Epithelial cell of esophagus (primary cell): ENCODE measurements at regions not wholly inside any gene's neighbourhood (a gene's known extent, or its start where the extent isn't known, plus 50 kb on each side); places are given as distances from the start of the nearest gene placed in this dataset.

Experiments
- DNase-seq: peaks from one replicate; pipeline ENCODE4 v3.0.0; 2010; ENCODE audit warnings: low read depth
- H3K4me3 ChIP-seq: 2 replicates; pipeline ENCODE4 v1.5.1; 2011; ENCODE audit warnings: mild to moderate bottlenecking, low read length, control low read depth
- CTCF ChIP-seq: IDR thresholded peaks from 2 replicates; pipeline ENCODE4 v1.5.1; 2011; ENCODE audit warnings: low read depth, mild to moderate bottlenecking, low read length, control low read depth, inconsistent platforms; ENCODE audit not compliant: insufficient read depth; ENCODE audit errors: missing control alignments

- TF ChIP-seq CTCF = no peak
- no peak for DNase-seq
- H3K4me3 ChIP-seq = no peak overlapping the region
Observed at GRCh38 chr10:131646551-131647525, 254.0 kb upstream of the PPP2R2D start.

- DNase-seq = no peak
- TF ChIP-seq CTCF = no peak
- H3K4me3 ChIP-seq = no peak overlapping the region
Observed at GRCh38 chr10:131647789-131648188, 253.0 kb upstream of the PPP2R2D start.

GRCh38 chr10:131648386-131649020, 252.3 kb upstream of the PPP2R2D start:
- TF ChIP-seq CTCF = no peak
- DNase-seq = no peak
- H3K4me3 ChIP-seq = no peak overlapping the region

- TF ChIP-seq CTCF = no peak
- no peak overlapping the region for H3K4me3 ChIP-seq
- no peak for DNase-seq
Observed at GRCh38 chr10:131649617-131650016, 251.2 kb upstream of the PPP2R2D start.

GRCh38 chr10:131650169-131650705, 250.6 kb upstream of the PPP2R2D start:
- no peak for DNase-seq
- no peak overlapping the region for H3K4me3 ChIP-seq
- TF ChIP-seq CTCF = no peak

- no peak for TF ChIP-seq CTCF
- DNase-seq = no peak
Observed at GRCh38 chr10:131650771-131651673, 249.8 kb upstream of the PPP2R2D start.

More at GRCh38 chr10:131650771-131651673, 249.8 kb upstream of the PPP2R2D start:
- no peak overlapping the region for H3K4me3 ChIP-seq
